ENCODE measurements at regions not wholly inside any gene's neighbourhood (a gene's known extent, or its start where the extent isn't known, plus 50 kb on each side); places are given as distances from the start of the nearest gene placed in this dataset.

- no peak for TF ChIP-seq GABPA (IDR thresholded peaks at IDR 0.05 in 1 of 2, conservative IDR thresholded peaks at IDR 0.05 in 1 of 2)
- TF ChIP-seq MAX (IDR thresholded peaks at IDR 0.05): no peak
- TF ChIP-seq REST (IDR thresholded peaks at IDR 0.05): no peak
- no peak for TF ChIP-seq ZBTB33 (IDR thresholded peaks at IDR 0.05)
- TF ChIP-seq CTCF (IDR thresholded peaks at IDR 0.05; ENCODE audit: low read depth, low read length, missing input control): no peak
- no peak for TF ChIP-seq RAD21 (IDR thresholded peaks at IDR 0.05)
- no peak for TF ChIP-seq TAF1 (conservative IDR thresholded peaks at IDR 0.05)
- TF ChIP-seq FOXA2 (IDR thresholded peaks at IDR 0.05): no peak
- no peak for TF ChIP-seq JUND (IDR thresholded peaks at IDR 0.05)
- no peak for TF ChIP-seq EGR1 (IDR thresholded peaks at IDR 0.05; ENCODE audit: low read depth in 2 of 2)
These were observed 201.4 kb downstream of the IBTK start for GRCh38 chr6:82045965-82046756.

Measured in liver (tissue), 3 donors.